Retina (tissue), 1 donor: ENCODE measurements at regions not wholly inside any gene's neighbourhood (a gene's known extent, or its start where the extent isn't known, plus 50 kb on each side); places are given as distances from the start of the nearest gene placed in this dataset.
"Not testable (repeated sequence)": the region's sequence is repeated elsewhere in the genome, so short reads cannot be mapped to it uniquely, and the experiment has no call there.

ENCODE experiments used
- DNase-seq: peaks from one replicate; pipeline ENCODE4 v3.0.0-alpha.2; 2016

- DNase-seq, result no peak
Observed at GRCh38 chr22:48718818-48719500, 1108.7 kb downstream of the BRD1 start.

GRCh38 chr22:48717883-48718817 is 1109.5 kb downstream of the BRD1 start:
- no peak for DNase-seq

- no peak for DNase-seq
Observed at GRCh38 chr22:48717076-48717810, 1110.4 kb downstream of the BRD1 start.

- DNase-seq, result not testable (repeated sequence)
Observed at GRCh38 chr22:48716154-48716553, 1111.5 kb downstream of the BRD1 start.

GRCh38 chr22:48715511-48715910 is 1112.2 kb downstream of the BRD1 start:
- no peak for DNase-seq

GRCh38 chr22:48714231-48714630 is 1113.4 kb downstream of the BRD1 start:
- DNase-seq, result no peak

- DNase-seq, result no peak
Observed at GRCh38 chr22:48713272-48714205, 1114.1 kb downstream of the BRD1 start.

GRCh38 chr22:48712558-48713271 is 1115.0 kb downstream of the BRD1 start:
- DNase-seq, result no peak

- DNase-seq, result no peak
Observed at GRCh38 chr22:48711669-48712068, 1116.0 kb downstream of the BRD1 start.

GRCh38 chr22:48711031-48711431 is 1116.6 kb downstream of the BRD1 start:
- no peak for DNase-seq

GRCh38 chr22:48710410-48710809 is 1117.3 kb downstream of the BRD1 start:
- no peak for DNase-seq

GRCh38 chr22:48709976-48710375 is 1117.7 kb downstream of the BRD1 start:
- no peak for DNase-seq

GRCh38 chr22:48709453-48709852 is 1118.2 kb downstream of the BRD1 start:
- DNase-seq, result no peak

- no peak for DNase-seq
Observed at GRCh38 chr22:48708558-48709245, 1119.0 kb downstream of the BRD1 start.

- DNase-seq, result no peak
Observed at GRCh38 chr22:48707763-48708557, 1119.7 kb downstream of the BRD1 start.

GRCh38 chr22:48706934-48707762 is 1120.5 kb downstream of the BRD1 start:
- no peak for DNase-seq

- DNase-seq, result no peak
Observed at GRCh38 chr22:48705917-48706605, 1121.6 kb downstream of the BRD1 start.

GRCh38 chr22:48705159-48705916 is 1122.3 kb downstream of the BRD1 start:
- DNase-seq, result no peak
